ENCODE measurements at regions not wholly inside any gene's neighbourhood (a gene's known extent, or its start where the extent isn't known, plus 50 kb on each side); places are given as distances from the start of the nearest gene placed in this dataset.

- WGBS, 2 donors = 87 to 90% methylated on average over 2 of the region's 2 CpGs
- Histone ChIP-seq H3K36me3 (ENCODE audit: control insufficient read depth in 2 of 2, insufficient read depth in 2 of 2, low read length in 1 of 2) (no peaks in the 10 kb centered on the region), H3K27me3 (ENCODE audit: control insufficient read depth in 1 of 2, insufficient read depth in 2 of 2, low read length in 2 of 2) (no peaks in the 10 kb centered on the region), H3K4me1 (ENCODE audit: control insufficient read depth in 2 of 2, insufficient read depth in 2 of 2, low read length in 1 of 2) (no peaks in the 10 kb centered on the region), H3K27ac (ENCODE audit: low read depth in 2 of 2, low read length in 1 of 2) (no peak overlapping the region), H3K4me3 (ENCODE audit: low read depth in 1 of 2, low read length in 2 of 2) (no peak overlapping the region), H3K9me3 (ENCODE audit: control insufficient read depth in 2 of 2, insufficient read depth in 1 of 2, low read depth in 1 of 2, low read length in 1 of 2) (no peaks in the 10 kb centered on the region)
Observed at GRCh38 chr20:12345978-12346377, 428.3 kb downstream of the BTBD3 start.

GRCh38 chr20:12353842-12354241 lies 436.1 kb downstream of the BTBD3 start:
- no peaks in the 10 kb centered on the region for H3K27me3 ChIP-seq (ENCODE audit: control insufficient read depth in 1 of 2, insufficient read depth in 2 of 2, low read length in 2 of 2)
- 52 to 87% methylated on average over 2 of the region's 2 CpGs for WGBS, 2 donors
- no peak overlapping the region for H3K27ac ChIP-seq (ENCODE audit: low read depth in 2 of 2, low read length in 1 of 2)
- H3K4me3 ChIP-seq (ENCODE audit: low read depth in 1 of 2, low read length in 2 of 2) = no peak overlapping the region
- H3K36me3 ChIP-seq (ENCODE audit: control insufficient read depth in 2 of 2, insufficient read depth in 2 of 2, low read length in 1 of 2) = no peaks in the 10 kb centered on the region
- no peaks in the 10 kb centered on the region for H3K9me3 ChIP-seq (ENCODE audit: control insufficient read depth in 2 of 2, insufficient read depth in 1 of 2, low read depth in 1 of 2, low read length in 1 of 2)
- H3K4me1 ChIP-seq (ENCODE audit: control insufficient read depth in 2 of 2, insufficient read depth in 2 of 2, low read length in 1 of 2) = no peaks in the 10 kb centered on the region

DNA sequence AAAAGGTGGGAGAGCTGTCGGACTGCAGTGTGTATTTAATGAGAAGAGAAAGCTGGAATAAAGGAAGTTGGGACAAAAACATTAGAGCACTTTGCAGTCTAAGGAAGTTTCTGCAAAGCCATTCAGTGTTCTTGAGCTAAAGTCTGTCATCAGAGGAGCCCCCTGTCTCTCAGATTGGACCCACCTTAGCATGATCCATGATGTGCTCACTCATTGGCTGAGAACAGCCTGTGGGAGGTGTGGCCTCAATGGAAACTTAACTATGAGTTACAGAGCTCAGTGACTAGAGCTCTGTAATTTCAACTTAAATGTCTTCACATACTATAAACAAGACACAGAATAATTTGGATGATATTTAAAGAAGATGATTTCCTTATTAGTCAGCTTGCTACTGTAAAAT lies 437.0 kb downstream of the BTBD3 start:
- Histone ChIP-seq H3K9me3 (ENCODE audit: control insufficient read depth in 2 of 2, insufficient read depth in 1 of 2, low read depth in 1 of 2, low read length in 1 of 2) (no peaks in the 10 kb centered on the region), H3K36me3 (ENCODE audit: control insufficient read depth in 2 of 2, insufficient read depth in 2 of 2, low read length in 1 of 2) (no peaks in the 10 kb centered on the region), H3K27me3 (ENCODE audit: control insufficient read depth in 1 of 2, insufficient read depth in 2 of 2, low read length in 2 of 2) (no peaks in the 10 kb centered on the region), H3K4me3 (ENCODE audit: low read depth in 1 of 2, low read length in 2 of 2) (no peak overlapping the region), H3K27ac (ENCODE audit: low read depth in 2 of 2, low read length in 1 of 2) (no peak overlapping the region), H3K4me1 (ENCODE audit: control insufficient read depth in 2 of 2, insufficient read depth in 2 of 2, low read length in 1 of 2) (no peaks in the 10 kb centered on the region)
- whole genome bisulfite sequencing, 2 donors = 44 to 65% methylated on average over 1 of the region's 1 CpG

- H3K27ac ChIP-seq (ENCODE audit: low read depth in 2 of 2, low read length in 1 of 2) = no peak overlapping the region
- 83 to 90% methylated on average over 1 of the region's 1 CpG for WGBS, 2 donors
- no peaks in the 10 kb centered on the region for H3K27me3 ChIP-seq (ENCODE audit: control insufficient read depth in 1 of 2, insufficient read depth in 2 of 2, low read length in 2 of 2)
- no peak overlapping the region for H3K4me3 ChIP-seq (ENCODE audit: low read depth in 1 of 2, low read length in 2 of 2)
- H3K9me3 ChIP-seq (ENCODE audit: control insufficient read depth in 2 of 2, insufficient read depth in 1 of 2, low read depth in 1 of 2, low read length in 1 of 2) = no peaks in the 10 kb centered on the region
- no peaks in the 10 kb centered on the region for H3K36me3 ChIP-seq (ENCODE audit: control insufficient read depth in 2 of 2, insufficient read depth in 2 of 2, low read length in 1 of 2)
- no peaks in the 10 kb centered on the region for H3K4me1 ChIP-seq (ENCODE audit: control insufficient read depth in 2 of 2, insufficient read depth in 2 of 2, low read length in 1 of 2)
Observed at GRCh38 chr20:12355185-12355584, 437.5 kb downstream of the BTBD3 start.

GRCh38 chr20:12358006-12358654 lies 440.4 kb downstream of the BTBD3 start:
- no peak overlapping the region for H3K4me3 ChIP-seq (ENCODE audit: low read depth in 1 of 2, low read length in 2 of 2)
- H3K4me1 ChIP-seq (ENCODE audit: control insufficient read depth in 2 of 2, insufficient read depth in 2 of 2, low read length in 1 of 2) = no peaks in the 10 kb centered on the region
- no peaks in the 10 kb centered on the region for H3K27me3 ChIP-seq (ENCODE audit: control insufficient read depth in 1 of 2, insufficient read depth in 2 of 2, low read length in 2 of 2)
- H3K9me3 ChIP-seq (ENCODE audit: control insufficient read depth in 2 of 2, insufficient read depth in 1 of 2, low read depth in 1 of 2, low read length in 1 of 2) = no peaks in the 10 kb centered on the region
- 81 to 84% methylated on average over 4 of the region's 4 CpGs for WGBS, 2 donors
- H3K27ac ChIP-seq (ENCODE audit: low read depth in 2 of 2, low read length in 1 of 2) = no peak overlapping the region
- no peaks in the 10 kb centered on the region for H3K36me3 ChIP-seq (ENCODE audit: control insufficient read depth in 2 of 2, insufficient read depth in 2 of 2, low read length in 1 of 2)

- Histone ChIP-seq H3K27me3 (ENCODE audit: control insufficient read depth in 1 of 2, insufficient read depth in 2 of 2, low read length in 2 of 2) (no peaks in the 10 kb centered on the region), H3K4me3 (ENCODE audit: low read depth in 1 of 2, low read length in 2 of 2) (no peak overlapping the region), H3K36me3 (ENCODE audit: control insufficient read depth in 2 of 2, insufficient read depth in 2 of 2, low read length in 1 of 2) (no peaks in the 10 kb centered on the region), H3K9me3 (ENCODE audit: control insufficient read depth in 2 of 2, insufficient read depth in 1 of 2, low read depth in 1 of 2, low read length in 1 of 2) (no peaks in the 10 kb centered on the region), H3K4me1 (ENCODE audit: control insufficient read depth in 2 of 2, insufficient read depth in 2 of 2, low read length in 1 of 2) (no peaks in the 10 kb centered on the region), H3K27ac (ENCODE audit: low read depth in 2 of 2, low read length in 1 of 2) (no peak overlapping the region)
- WGBS, 2 donors = 85 to 89% methylated on average over 2 of the region's 2 CpGs
Observed at GRCh38 chr20:12358655-12359009, 440.9 kb downstream of the BTBD3 start.

GRCh38 chr20:12371990-12372389 lies 454.3 kb downstream of the BTBD3 start:
- Histone ChIP-seq H3K36me3 (ENCODE audit: control insufficient read depth in 2 of 2, insufficient read depth in 2 of 2, low read length in 1 of 2) (no peaks in the 10 kb centered on the region), H3K4me1 (ENCODE audit: control insufficient read depth in 2 of 2, insufficient read depth in 2 of 2, low read length in 1 of 2) (no peaks in the 10 kb centered on the region), H3K4me3 (ENCODE audit: low read depth in 1 of 2, low read length in 2 of 2) (no peak overlapping the region), H3K27ac (ENCODE audit: low read depth in 2 of 2, low read length in 1 of 2) (no peak overlapping the region), H3K9me3 (ENCODE audit: control insufficient read depth in 2 of 2, insufficient read depth in 1 of 2, low read depth in 1 of 2, low read length in 1 of 2) (no peaks in the 10 kb centered on the region), H3K27me3 (ENCODE audit: control insufficient read depth in 1 of 2, insufficient read depth in 2 of 2, low read length in 2 of 2) (no peaks in the 10 kb centered on the region)
- 27 to 44% methylated on average over 1 of the region's 1 CpG for WGBS, 2 donors

DNA sequence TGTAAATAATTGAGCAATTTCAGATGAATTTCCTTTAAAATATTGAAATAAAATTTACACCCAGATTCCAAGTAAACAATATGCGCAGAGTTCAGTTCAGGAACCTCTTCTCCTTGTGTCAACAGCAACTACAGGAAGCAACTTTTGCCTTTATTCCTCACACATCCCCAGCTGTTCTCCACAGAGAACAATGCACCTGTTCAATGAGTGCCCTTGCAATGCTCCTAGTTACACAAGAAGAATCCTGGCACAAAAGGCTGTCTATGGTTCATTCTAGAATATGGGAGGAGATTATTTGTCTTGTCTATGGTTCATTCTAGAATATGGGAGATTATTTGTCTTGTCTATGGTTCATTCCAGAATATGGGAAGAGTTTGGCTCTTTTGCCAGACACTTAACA lies 454.9 kb downstream of the BTBD3 start:
- Histone ChIP-seq H3K27me3 (ENCODE audit: control insufficient read depth in 1 of 2, insufficient read depth in 2 of 2, low read length in 2 of 2) (no peaks in the 10 kb centered on the region), H3K9me3 (ENCODE audit: control insufficient read depth in 2 of 2, insufficient read depth in 1 of 2, low read depth in 1 of 2, low read length in 1 of 2) (no peaks in the 10 kb centered on the region), H3K4me3 (ENCODE audit: low read depth in 1 of 2, low read length in 2 of 2) (no peak overlapping the region), H3K36me3 (ENCODE audit: control insufficient read depth in 2 of 2, insufficient read depth in 2 of 2, low read length in 1 of 2) (no peaks in the 10 kb centered on the region), H3K4me1 (ENCODE audit: control insufficient read depth in 2 of 2, insufficient read depth in 2 of 2, low read length in 1 of 2) (no peaks in the 10 kb centered on the region), H3K27ac (ENCODE audit: low read depth in 2 of 2, low read length in 1 of 2) (no peak overlapping the region)
- 71 to 89% methylated on average over 1 of the region's 1 CpG for WGBS, 2 donors

DNA sequence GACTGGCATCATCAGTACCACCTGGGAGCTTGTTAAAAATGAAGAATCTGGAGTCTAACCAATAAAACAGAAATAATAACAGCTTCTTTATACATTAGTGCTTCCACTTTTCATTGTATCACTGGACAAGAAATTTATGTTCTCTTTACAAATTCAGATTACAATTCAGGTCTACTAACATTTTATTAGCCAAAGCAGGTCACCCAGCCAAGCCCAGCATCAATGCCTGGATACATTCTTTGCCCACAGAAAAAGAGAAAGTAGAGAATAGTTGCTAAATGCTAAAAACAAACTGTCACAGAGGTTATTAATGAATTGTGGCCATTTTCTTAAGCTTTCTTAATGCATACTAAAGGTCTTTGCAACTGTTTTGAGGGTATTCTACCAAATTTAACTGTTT lies 458.3 kb downstream of the BTBD3 start:
- H3K9me3 ChIP-seq (ENCODE audit: control insufficient read depth in 2 of 2, insufficient read depth in 1 of 2, low read depth in 1 of 2, low read length in 1 of 2) = no peaks in the 10 kb centered on the region
- no peak overlapping the region for H3K27ac ChIP-seq (ENCODE audit: low read depth in 2 of 2, low read length in 1 of 2)
- H3K36me3 ChIP-seq (ENCODE audit: control insufficient read depth in 2 of 2, insufficient read depth in 2 of 2, low read length in 1 of 2) = no peaks in the 10 kb centered on the region
- no peak overlapping the region for H3K4me3 ChIP-seq (ENCODE audit: low read depth in 1 of 2, low read length in 2 of 2)
- H3K27me3 ChIP-seq (ENCODE audit: control insufficient read depth in 1 of 2, insufficient read depth in 2 of 2, low read length in 2 of 2) = no peaks in the 10 kb centered on the region
- no peaks in the 10 kb centered on the region for H3K4me1 ChIP-seq (ENCODE audit: control insufficient read depth in 2 of 2, insufficient read depth in 2 of 2, low read length in 1 of 2)

GRCh38 chr20:12383821-12384220 lies 466.1 kb downstream of the BTBD3 start:
- Histone ChIP-seq H3K27ac (ENCODE audit: low read depth in 2 of 2, low read length in 1 of 2) (no peak overlapping the region), H3K4me3 (ENCODE audit: low read depth in 1 of 2, low read length in 2 of 2) (no peak overlapping the region), H3K36me3 (ENCODE audit: control insufficient read depth in 2 of 2, insufficient read depth in 2 of 2, low read length in 1 of 2) (no peaks in the 10 kb centered on the region), H3K4me1 (ENCODE audit: control insufficient read depth in 2 of 2, insufficient read depth in 2 of 2, low read length in 1 of 2) (no peaks in the 10 kb centered on the region), H3K9me3 (ENCODE audit: control insufficient read depth in 2 of 2, insufficient read depth in 1 of 2, low read depth in 1 of 2, low read length in 1 of 2) (no peaks in the 10 kb centered on the region), H3K27me3 (ENCODE audit: control insufficient read depth in 1 of 2, insufficient read depth in 2 of 2, low read length in 2 of 2) (no peaks in the 10 kb centered on the region)
- WGBS, 2 donors = 70 to 73% methylated on average over 1 of the region's 1 CpG

Data from esophagus (tissue), 2 donors.